Heart right ventricle (tissue), 16 donors: ENCODE measurements at regions not wholly inside any gene's neighbourhood (a gene's known extent, or its start where the extent isn't known, plus 50 kb on each side); places are given as distances from the start of the nearest gene placed in this dataset.

ENCODE experiments used
- ATAC-seq, 8 donors: fragments of 200-7000 bp; cut with Tn5 transposase; one replicate each; pipeline ENCODE4 v1.9.1; 2020; ENCODE audit warnings: mild to moderate bottlenecking in 8 of 8, moderate library complexity in 8 of 8, moderate number of reproducible peaks in 1 of 8
- DNase-seq, 2 donors: peaks; one replicate each; pipeline ENCODE4 v3.0.0-alpha.2; 2020
- H3K27ac ChIP-seq, 10 donors: fragments of 200-600 bp; sonication (generic) in 2 of 10; one replicate each; pipeline versions ENCODE4 v1.5.0 to v1.8.0; 2020 to 2022; ENCODE audit warnings: mild to moderate bottlenecking in 3 of 10
- H3K27me3 ChIP-seq, 7 donors: fragments of 200-600 bp; one replicate each; pipeline ENCODE4 v1.8.0; 2021 to 2022; ENCODE audit warnings: mild to moderate bottlenecking in 2 of 7
- H3K36me3 ChIP-seq, 9 donors: fragments of 200-600 bp; sonication (generic) in 1 of 9; one replicate each; pipeline versions ENCODE4 v1.5.0 to v1.8.0; 2020 to 2022; ENCODE audit warnings: mild to moderate bottlenecking in 2 of 9
- H3K4me1 ChIP-seq, 9 donors: fragments of 200-600 bp; sonication (generic) in 1 of 9; one replicate each; pipeline versions ENCODE4 v1.5.0 to v1.8.0; 2020 to 2022; ENCODE audit warnings: mild to moderate bottlenecking in 4 of 9
- H3K4me3 ChIP-seq, 10 donors: fragments of 200-600 bp; sonication (generic) in 2 of 10; one replicate each; pipeline versions ENCODE4 v1.5.0 to v1.8.0; 2020 to 2022; ENCODE audit warnings: mild to moderate bottlenecking in 7 of 10, moderate library complexity in 2 of 10
- H3K9me3 ChIP-seq, 11 donors: fragments of 200-600 bp in 10 of 11; sonication (generic) in 2 of 11; one replicate each; pipeline versions ENCODE4 v1.5.0 to v1.8.0; 2013 to 2022; ENCODE audit warnings: mild to moderate bottlenecking in 2 of 11, control low read depth in 1 of 11, moderate library complexity in 1 of 11
- CTCF ChIP-seq, 9 donors: fragments of 200-600 bp; sonication (generic) in 2 of 9; IDR thresholded peaks; one replicate each; pipeline versions ENCODE4 v1.5.0 to v1.8.0; 2021 to 2022; ENCODE audit warnings: antibody characterized with exemption in 9 of 9, mild to moderate bottlenecking in 5 of 9, moderate library complexity in 1 of 9
- WGBS, 2 donors: extraction: QIAGEN DNeasy Blood & Tissue Kit; methylation state at CpG; one replicate each; pipeline ENCODE4 v1.1.7; 2013; ENCODE audit warnings: inconsistent platforms in 1 of 2; 5-methylcytosine and 5-hydroxymethylcytosine counted together
- intact Hi-C, 10 donors: fragments of 100-400 bp; cut with DNase I; formaldehyde crosslinking; loops; one replicate each; pipeline versions ENCODE4 v1.11.1 to v1.14.2; 2022
- donor health status: Arrhythmogenic right ventricular cardiomyopathy.
- donor health status: ischemic (EF 13 %, LVEDD 7.1; RV severe dilation, severe dysfunction).
- donor health status: healthy with polysubstance abuse.
- donor health status: DM: no; HTN: yes; CAD: no.
- donor health status: DM: no; HTN: no; CAD: no.
- donor health status: ischemic (EF 25% LVEDD 6.9; RV normal size, moderate dysfunction).
- donor health status: ischemic (EF 25% LVEDD 5.7; RV mildly dilated, moderate dysfunction).
- donor health status: healthy.
- donor health status: DM: yes; HTN: yes; CAD: no.
- donor health status: Ischemic cardiomyopathy.
- donor health status: ischemic (EF 35%, LVEDD 5.7; RV mildly dilated, moderate dysfunction).
- donor health status: nonischemic (EF 11% LVEDD 7.7; RV severe dilation, severe dysfunction).
- donor health status: DM: yes; HTN: yes; CAD: no.
- donor health status: PGD.
- donor health status: ischemic (EF 29% LVEDD 5.4; RV normal size, mild dysfunction).
- donor health status: nonischemic (EF 23%, LVEDD 6.1; RV moderate dilation, normal function).

DNA sequence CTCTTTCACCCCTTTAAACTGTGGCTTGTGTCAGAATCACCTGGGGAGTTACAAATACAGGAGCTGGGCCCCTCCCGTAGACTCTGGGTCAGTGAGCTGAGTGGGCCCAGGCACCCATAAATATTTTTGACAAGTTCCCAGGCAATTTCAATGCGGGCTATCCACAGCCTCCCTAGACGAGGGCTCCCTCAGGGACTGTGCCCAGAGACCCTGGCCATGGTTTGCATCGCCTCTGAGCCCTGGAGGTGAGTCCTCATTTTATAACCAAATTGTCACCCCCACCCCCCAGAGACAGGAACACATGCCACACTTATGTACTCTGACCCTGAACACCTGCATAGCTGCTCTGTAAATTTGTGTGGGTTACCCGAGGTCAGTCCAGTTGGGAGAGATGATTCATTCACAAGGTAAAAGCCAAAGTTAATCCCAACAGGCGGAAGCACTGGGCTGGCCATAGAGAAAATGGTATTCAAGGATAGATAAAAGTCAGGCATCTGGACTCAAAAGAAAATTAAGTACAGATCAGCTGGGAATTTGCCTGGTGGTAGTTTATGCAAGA is 146.5 kb upstream of the SLC6A11 start:
- DNase-seq, result no peak
- Histone ChIP-seq H3K4me3 (no peak overlapping the region), H3K9me3 (no peaks in the 10 kb centered on the region), H3K36me3 (no peaks in the 10 kb centered on the region), H3K27ac (no peak overlapping the region), H3K27me3 (peaks cover 0 to 25% (median 4%) of the 10 kb centered on the region in 7 donors), H3K4me1 (peaks cover 0 to 6% (median 0%) of the 10 kb centered on the region in 9 donors)
- WGBS, 2 donors, result 78 to 85% methylated on average over 6 of the region's 6 CpGs
- intact Hi-C loops, result no loop called here
- no peak for ATAC-seq
- TF ChIP-seq CTCF (IDR thresholded peaks at IDR 0.05), result no peak

GRCh38 chr3:10672422-10672821 is 143.6 kb upstream of the SLC6A11 start:
- H3K4me3 ChIP-seq, result no peak overlapping the region
- H3K27me3 ChIP-seq, result peaks cover 0 to 12% (median 0%) of the 10 kb centered on the region in 7 donors
- H3K9me3 ChIP-seq, result no peaks in the 10 kb centered on the region
- peaks cover 0 to 6% (median 0%) of the 10 kb centered on the region in 9 donors for H3K4me1 ChIP-seq
- intact Hi-C loops, result no loop called here
- TF ChIP-seq CTCF (IDR thresholded peaks at IDR 0.05), result no peak
- WGBS, 2 donors, result 21 to 24% methylated on average over 5 of the region's 5 CpGs
- no peak overlapping the region for H3K27ac ChIP-seq
- DNase-seq (peak; percentile 12 to 35), ATAC-seq (peak in 3 of 8 donors; percentile 38 to 47 (median 47))
- no peaks in the 10 kb centered on the region for H3K36me3 ChIP-seq

GRCh38 chr3:10674578-10674977 is 141.4 kb upstream of the SLC6A11 start:
- H3K4me1 ChIP-seq, result peaks cover 0 to 6% (median 0%) of the 10 kb centered on the region in 9 donors
- WGBS, 2 donors, result 62 to 66% methylated on average over 3 of the region's 3 CpGs
- ATAC-seq, result no peak
- H3K4me3 ChIP-seq, result no peak overlapping the region
- TF ChIP-seq CTCF (IDR thresholded peaks at IDR 0.05), result no peak
- H3K27me3 ChIP-seq, result peaks cover 0 to 12% (median 0%) of the 10 kb centered on the region in 7 donors
- intact Hi-C loops, result no loop called here
- no peaks in the 10 kb centered on the region for H3K36me3 ChIP-seq
- H3K27ac ChIP-seq, result no peak overlapping the region
- DNase-seq, result no peak
- H3K9me3 ChIP-seq, result no peaks in the 10 kb centered on the region

DNA sequence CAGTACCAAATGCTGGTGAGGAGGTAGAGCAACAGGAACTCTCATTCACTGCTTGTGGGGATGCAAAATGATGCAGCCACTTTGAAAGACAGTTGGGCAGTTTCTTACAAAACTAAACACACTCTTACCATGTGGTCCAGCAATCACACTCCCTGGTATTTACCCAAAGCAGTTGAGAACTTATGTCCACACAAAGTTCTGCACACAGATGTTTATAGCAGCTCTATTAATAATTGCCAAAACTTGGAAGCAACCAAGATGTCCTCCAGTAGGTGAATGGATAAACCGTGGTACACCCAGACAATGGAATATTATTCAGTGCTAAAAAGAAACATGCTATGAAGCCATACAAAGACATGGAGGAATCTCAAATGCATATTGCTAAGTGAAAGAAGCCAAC is 139.1 kb upstream of the SLC6A11 start:
- Histone ChIP-seq H3K9me3 (no peaks in the 10 kb centered on the region), H3K27ac (no peak overlapping the region), H3K36me3 (no peaks in the 10 kb centered on the region), H3K27me3 (peaks cover 0 to 17% (median 0%) of the 10 kb centered on the region in 7 donors), H3K4me1 (peaks cover 0 to 6% (median 0%) of the 10 kb centered on the region in 9 donors), H3K4me3 (no peak overlapping the region)
- intact Hi-C loops, result no loop called here
- no peak for TF ChIP-seq CTCF (IDR thresholded peaks at IDR 0.05)
- ATAC-seq (no peak), DNase-seq (no peak)
- WGBS, 2 donors, result 85 to 88% methylated on average over 1 of the region's 1 CpG
